SW 1271 (cell line): ENCODE measurements at regions not wholly inside any gene's neighbourhood (a gene's known extent, or its start where the extent isn't known, plus 50 kb on each side); places are given as distances from the start of the nearest gene placed in this dataset.

Experiments
- DNase-seq, 2 experiments: peaks; one replicate each; lab custom pipeline; 2025; lab: John Stamatoyannopoulos, UW

- no peak for DNase-seq
Observed at GRCh38 chr5:4192111-4192510, 596.5 kb downstream of the IRX1 start.

DNA sequence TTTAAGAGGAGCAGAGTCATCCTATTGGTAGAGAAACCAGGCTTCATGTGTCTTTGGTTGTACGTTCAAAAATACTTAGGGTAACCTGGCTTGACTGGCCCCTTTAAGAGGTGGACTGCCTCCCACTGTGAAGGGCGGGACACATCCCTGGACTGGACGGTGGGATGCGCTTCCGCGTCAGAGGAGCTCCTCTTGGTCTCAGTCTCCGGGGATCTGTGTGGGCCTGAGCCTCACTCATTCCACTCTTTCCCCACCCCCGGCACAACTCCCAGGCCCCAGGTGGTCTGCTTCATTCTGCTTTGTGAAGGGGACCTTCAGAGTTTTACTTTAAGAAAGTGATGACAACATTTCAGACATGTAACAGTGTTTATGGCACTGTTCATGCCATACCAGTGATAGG, 601.1 kb downstream of the IRX1 start:
- no peak for DNase-seq

DNA sequence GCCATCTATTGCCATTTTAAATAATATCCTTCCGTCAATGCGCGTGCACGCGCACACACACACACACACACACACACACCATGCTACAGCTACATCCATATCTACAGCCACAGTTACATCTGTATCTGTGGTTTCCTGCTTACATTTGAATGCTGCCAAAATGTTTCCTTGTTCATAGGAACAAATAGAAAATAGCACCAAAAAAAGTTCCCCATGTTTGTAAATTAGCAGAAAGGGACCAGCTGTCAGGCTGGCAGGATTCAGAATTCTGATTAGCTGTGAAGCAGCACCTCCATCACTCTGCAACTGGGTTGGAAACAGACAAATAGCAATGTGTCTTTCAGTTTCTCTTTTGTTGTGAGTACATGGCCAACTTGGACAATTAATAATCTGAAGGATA, 601.5 kb downstream of the IRX1 start:
- no peak for DNase-seq

DNA sequence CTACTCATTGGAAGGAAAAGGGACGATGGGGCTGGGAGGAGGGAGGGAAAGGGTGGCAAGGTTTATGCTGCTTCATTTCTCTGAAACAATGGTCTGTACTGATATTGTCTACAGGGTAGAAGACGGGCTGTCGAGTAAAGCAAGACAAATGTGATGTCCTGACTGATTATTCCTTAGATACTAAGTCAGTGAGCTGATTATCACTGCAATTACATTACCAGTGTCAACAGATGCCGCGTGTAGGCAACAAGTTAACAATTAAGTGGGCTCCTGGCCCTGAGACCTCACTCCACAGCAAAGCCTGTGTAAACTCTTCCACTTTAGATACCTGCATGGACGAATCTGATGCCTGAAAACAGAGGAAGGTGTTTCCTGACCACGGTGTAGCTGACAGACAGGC, 602.8 kb downstream of the IRX1 start:
- DNase-seq = no peak

DNA sequence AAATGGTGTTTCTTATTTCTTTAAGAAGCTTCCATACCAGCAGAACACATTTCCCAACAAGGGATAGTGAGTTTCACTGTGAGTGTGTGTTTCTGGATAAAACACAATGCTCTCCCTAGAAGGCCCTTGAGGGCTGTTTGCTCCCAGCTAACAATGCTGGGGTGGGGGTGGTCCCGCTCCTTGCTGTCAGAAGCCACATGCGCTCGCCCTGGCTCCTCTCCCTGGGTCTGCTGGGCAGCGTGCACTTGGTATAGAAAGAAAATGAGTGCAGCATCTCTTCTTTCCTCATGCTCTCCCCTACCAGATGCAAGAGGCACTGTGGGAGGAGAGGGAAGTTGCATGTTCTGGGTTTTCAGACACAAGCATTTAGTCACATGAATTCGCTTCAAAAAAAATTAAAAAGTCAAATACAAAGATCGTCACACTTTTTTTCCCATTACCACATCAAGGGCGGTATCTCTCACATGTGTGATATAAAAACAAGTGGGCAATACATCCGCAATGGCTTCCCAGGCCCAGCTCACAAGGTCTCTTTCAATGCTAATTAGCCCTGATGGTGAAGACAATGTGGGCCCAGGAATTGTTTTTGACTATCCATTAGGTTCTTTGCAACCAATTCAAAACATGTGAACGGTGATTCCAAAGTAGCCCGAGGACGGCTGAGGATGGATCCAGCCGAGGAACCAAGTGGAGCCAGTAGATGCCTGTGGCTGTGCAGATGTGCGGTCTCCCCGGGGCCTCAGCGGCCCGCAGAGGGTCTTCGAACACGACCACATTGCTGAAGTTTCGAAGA, 603.6 kb downstream of the IRX1 start:
- no peak for DNase-seq

- DNase-seq = no peak
Observed at GRCh38 chr5:4203146-4203545, 607.5 kb downstream of the IRX1 start.

GRCh38 chr5:4204276-4205141, 608.9 kb downstream of the IRX1 start:
- DNase-seq = no peak

- no peak for DNase-seq
Observed at GRCh38 chr5:4205398-4205797, 609.8 kb downstream of the IRX1 start.

GRCh38 chr5:4206127-4206526, 610.5 kb downstream of the IRX1 start:
- no peak for DNase-seq

- DNase-seq = no peak
Observed at GRCh38 chr5:4207486-4207885, 611.9 kb downstream of the IRX1 start.

DNA sequence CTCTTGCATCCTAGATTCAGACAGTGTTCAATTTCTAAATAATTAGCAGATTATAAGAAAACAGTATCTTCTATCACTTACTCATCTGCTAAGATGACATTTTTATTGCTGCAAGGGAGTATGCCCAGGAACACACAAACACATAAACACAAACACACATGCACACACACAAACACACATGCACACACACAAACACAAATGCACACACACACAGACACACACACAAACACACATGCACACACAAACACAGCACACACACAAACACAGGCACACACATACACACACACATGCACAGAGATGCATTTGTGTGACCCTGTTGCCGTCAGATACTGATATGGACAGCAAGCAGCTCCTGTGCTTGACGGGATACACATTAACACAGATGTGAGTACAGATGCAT, 612.9 kb downstream of the IRX1 start:
- no peak for DNase-seq

DNA sequence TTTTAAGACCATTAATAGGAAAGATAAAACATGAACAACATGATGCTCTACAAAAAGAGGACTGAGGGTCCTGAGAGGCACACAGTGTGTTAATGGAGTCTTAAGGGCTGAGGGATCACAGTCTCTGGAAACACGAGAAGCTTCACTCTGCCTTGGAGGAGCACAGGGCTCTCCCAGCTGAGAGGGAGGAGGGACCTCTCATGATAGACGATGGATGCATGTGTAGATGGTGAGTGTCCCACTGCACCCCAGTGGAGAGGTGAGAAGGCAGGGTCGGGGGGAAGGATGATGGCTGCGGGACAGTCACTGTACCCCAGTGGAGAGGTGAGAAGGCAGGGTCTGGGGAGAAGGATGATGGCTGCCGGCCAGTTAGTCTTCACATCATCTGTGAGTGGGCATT, 613.4 kb downstream of the IRX1 start:
- no peak for DNase-seq

DNA sequence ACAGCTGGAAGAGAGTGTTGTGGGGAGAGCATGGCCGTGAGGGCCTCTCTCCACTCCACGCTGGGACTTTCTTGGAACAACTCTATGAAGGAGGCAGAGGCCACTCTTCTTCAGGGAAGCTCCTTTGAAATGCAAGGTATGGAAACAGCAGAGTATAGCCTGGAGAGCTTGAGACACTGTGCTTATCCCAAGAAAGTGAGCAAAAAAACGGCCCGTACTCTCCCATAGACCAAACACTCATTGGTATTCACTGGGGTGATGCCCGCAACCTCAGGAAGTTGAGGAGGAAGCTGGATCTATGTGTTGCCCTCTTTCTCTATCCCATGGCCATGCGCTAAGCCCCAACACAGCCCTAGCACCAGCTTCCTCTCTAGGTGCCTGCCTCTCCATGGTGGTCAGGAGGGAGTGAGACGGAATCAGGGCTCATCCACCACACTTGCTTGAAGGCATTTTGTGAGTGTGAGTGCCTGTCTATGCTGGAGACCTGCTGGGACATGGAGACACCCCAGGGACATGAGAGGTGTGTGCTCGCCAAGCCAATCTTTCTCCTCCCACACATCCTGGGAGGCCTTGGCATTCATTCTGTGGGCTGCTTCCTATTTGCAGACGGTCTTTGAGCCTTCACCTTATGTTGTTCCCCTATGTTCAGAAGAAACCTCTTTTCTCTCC, 616.6 kb downstream of the IRX1 start:
- no peak for DNase-seq

DNA sequence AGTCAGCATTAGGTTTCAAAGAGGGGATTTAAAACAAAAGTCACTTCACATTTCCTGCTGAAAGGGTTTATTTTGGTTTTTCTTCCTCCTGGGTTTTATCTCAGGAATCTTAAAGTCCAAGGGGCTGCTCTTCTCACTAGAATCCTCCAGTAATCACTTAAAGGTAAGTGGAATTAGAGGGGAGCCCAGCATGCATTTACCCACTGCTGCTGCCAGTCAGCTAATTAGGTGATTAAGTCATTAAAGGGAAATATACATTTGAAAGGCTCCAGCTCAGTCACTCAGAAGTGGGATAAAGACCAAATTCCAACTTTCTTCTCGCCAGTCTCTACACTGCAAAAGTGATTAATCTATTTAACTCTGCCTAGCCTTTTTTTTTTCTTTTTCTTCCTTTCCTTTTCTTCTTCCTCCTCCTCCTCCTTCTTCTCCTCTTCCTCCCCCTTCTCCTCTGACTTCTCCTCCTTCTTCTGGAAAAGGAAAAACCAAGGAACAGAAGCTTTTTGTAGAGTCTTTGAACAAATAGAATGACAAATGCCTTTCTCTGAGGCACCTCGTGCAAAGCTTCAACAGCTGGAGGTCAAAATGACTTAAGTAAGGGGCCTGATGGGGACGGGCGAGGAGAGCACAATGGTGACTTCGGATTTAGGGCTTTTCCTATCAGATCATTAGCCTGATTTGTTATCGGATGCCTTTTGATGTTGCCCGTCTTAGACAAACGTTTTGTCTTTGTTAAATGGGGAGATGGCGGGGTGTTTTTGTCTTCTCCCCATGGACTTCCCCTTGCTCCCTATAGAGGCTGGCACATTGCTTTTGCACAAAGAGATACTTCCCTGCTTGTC, 617.6 kb downstream of the IRX1 start:
- no peak for DNase-seq

DNA sequence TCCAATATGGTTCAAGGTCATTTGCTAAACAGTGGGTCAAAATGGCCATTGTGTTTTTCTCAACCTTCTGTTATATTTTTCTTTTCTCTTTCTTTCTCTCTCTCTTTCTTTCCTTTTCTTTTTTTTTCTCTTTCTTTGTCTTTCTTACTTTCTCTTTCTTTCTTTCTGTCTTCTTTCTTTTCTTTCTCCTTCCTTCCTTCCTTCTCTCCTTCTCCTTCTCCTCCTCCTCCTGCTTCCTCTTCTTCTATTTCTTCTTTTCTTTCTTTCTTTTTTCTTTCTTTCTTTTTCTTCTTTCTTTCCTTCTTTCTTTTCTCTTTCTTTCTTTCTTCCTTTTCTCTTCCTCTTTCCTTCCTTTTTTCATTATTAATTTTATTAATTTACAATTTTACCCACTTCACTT, 619.5 kb downstream of the IRX1 start:
- DNase-seq = no peak

DNA sequence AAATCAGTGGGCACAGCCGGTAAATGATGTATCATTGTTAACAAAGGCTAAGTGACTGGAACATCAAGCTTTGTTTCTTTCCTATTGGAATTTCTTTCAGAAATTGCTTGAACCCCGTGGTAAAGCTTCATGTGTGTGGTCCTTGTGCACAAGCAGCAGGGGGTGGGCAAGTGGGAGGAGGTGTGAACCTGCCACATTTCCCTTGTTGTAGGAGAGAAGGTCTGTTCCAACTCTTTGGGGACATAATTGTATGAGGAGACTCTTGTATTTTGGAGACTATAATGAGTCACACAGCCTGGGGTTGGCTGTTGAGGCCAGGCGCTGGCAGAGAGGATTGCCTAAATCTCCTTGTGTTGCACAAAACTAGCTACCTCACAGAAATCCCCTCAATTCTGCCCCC, 620.5 kb downstream of the IRX1 start:
- no peak for DNase-seq

DNA sequence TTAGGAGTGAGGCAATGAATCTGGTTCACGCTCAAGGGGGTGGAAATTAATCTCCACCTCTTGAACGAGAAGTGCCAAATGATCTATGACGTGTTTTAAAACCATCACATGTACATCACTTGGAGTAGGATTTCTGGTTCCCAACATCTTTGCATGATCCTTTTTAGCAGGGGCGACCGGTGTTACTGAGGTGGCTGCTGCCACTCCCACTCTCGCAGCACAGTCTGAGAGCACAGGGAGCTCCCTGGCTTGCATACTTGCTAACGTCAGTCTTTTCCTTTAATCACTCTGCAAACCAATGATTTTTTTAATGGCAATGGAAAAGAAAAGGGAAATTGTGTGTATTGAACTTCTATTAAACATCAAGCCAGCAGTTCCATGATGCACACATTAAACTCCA, 624.4 kb downstream of the IRX1 start:
- no peak for DNase-seq

- DNase-seq = no peak
Observed at GRCh38 chr5:4221048-4221447, 625.4 kb downstream of the IRX1 start.

DNA sequence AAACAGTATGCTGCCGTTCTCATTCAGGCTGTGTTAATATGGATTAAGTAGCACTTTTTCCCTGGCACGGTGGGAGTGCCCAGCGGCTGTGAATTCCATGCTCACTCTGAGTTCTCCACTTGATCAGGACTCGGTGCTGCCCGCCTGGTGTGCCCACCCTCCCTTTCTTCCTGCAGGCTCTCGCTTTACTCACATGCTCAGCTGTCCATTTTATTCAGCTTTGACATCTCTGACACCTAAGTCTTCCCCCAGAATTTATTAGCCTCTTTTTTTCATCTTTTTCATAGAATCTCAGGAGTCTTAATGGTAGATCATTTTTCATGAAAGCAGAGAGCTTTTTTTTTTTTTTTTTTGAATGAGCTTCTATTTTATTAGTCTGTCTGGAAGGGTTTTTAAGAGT, 626.5 kb downstream of the IRX1 start:
- no peak for DNase-seq

GRCh38 chr5:4222821-4223220, 627.2 kb downstream of the IRX1 start:
- DNase-seq = no peak

GRCh38 chr5:4225741-4226140, 630.1 kb downstream of the IRX1 start:
- no peak for DNase-seq

- DNase-seq = no peak
Observed at GRCh38 chr5:4226565-4226964, 630.9 kb downstream of the IRX1 start.
